Activated CD8-positive, alpha-beta memory T cell treated with anti-CD3 and anti-CD28 coated beads, Interleukin-2, amount 50 U/mL, for 1 hour (primary cell): ENCODE measurements at regions not wholly inside any gene's neighbourhood (a gene's known extent, or its start where the extent isn't known, plus 50 kb on each side); places are given as distances from the start of the nearest gene placed in this dataset.
"Not testable (repeated sequence)": the region's sequence is repeated elsewhere in the genome, so short reads cannot be mapped to it uniquely, and the experiment has no call there.

Experiments
- DNase-seq: peaks from one replicate; pipeline ENCODE4 v3.0.0-alpha.2; 2020; ENCODE audit errors: extremely low read depth

- DNase-seq = no peak
Observed at GRCh38 chrX:39672405-39672804, 425.4 kb downstream of the BCOR start.

GRCh38 chrX:39674490-39675161 is 423.1 kb downstream of the BCOR start:
- no peak for DNase-seq

GRCh38 chrX:39675162-39675553 is 422.6 kb downstream of the BCOR start:
- DNase-seq = no peak

GRCh38 chrX:39675619-39676018 is 422.1 kb downstream of the BCOR start:
- DNase-seq = no peak

GRCh38 chrX:39676434-39676833 is 421.3 kb downstream of the BCOR start:
- DNase-seq = no peak

GRCh38 chrX:39677585-39677977 is 420.2 kb downstream of the BCOR start:
- no peak for DNase-seq

- no peak for DNase-seq
Observed at GRCh38 chrX:39677978-39678791, 419.6 kb downstream of the BCOR start.

- DNase-seq = no peak
Observed at GRCh38 chrX:39678914-39679313, 418.8 kb downstream of the BCOR start.

- DNase-seq = no peak
Observed at GRCh38 chrX:39679497-39680157, 418.1 kb downstream of the BCOR start.

- DNase-seq = no peak
Observed at GRCh38 chrX:39681885-39682284, 415.9 kb downstream of the BCOR start.

- no peak for DNase-seq
Observed at GRCh38 chrX:39682778-39683177, 415.0 kb downstream of the BCOR start.

GRCh38 chrX:39688219-39688575 is 409.6 kb downstream of the BCOR start:
- no peak for DNase-seq

- no peak for DNase-seq
Observed at GRCh38 chrX:39688576-39689375, 409.0 kb downstream of the BCOR start.

GRCh38 chrX:39689376-39690104 is 408.2 kb downstream of the BCOR start:
- DNase-seq = no peak

- DNase-seq = no peak
Observed at GRCh38 chrX:39690541-39691415, 407.0 kb downstream of the BCOR start.

GRCh38 chrX:39691724-39692123 is 406.0 kb downstream of the BCOR start:
- no peak for DNase-seq

GRCh38 chrX:39692796-39693195 is 405.0 kb downstream of the BCOR start:
- DNase-seq = no peak

- no peak for DNase-seq
Observed at GRCh38 chrX:39693298-39693697, 404.5 kb downstream of the BCOR start.

- not testable (repeated sequence) for DNase-seq
Observed at GRCh38 chrX:39702636-39703035, 395.1 kb downstream of the BCOR start.

- DNase-seq = no peak
Observed at GRCh38 chrX:39703307-39703706, 394.5 kb downstream of the BCOR start.
